ENCODE measurements at regions not wholly inside any gene's neighbourhood (a gene's known extent, or its start where the extent isn't known, plus 50 kb on each side); places are given as distances from the start of the nearest gene placed in this dataset.
"Not testable (repeated sequence)": the region's sequence is repeated elsewhere in the genome, so short reads cannot be mapped to it uniquely, and the experiment has no call there.

GRCh38 chr9:106783121-106783520 is 79.8 kb upstream of the ZNF462 start:
- in situ Hi-C loops (cut with MboI; ENCODE audit: low pct_ligation_motif_present in 1 of 4, low pct_unique_long_range_greater_than_20kb in 1 of 4, low sequenced_read_pairs in 3 of 4) (no loop called here), intact Hi-C loops (cut with DNase I; ENCODE audit: low total_unique reads) (loop anchor here (10.0 kb wide), 1 partner anchor 1328 kb away; no protein-coding TSS in a partner anchor)
- no peak for DNase-seq
- Histone ChIP-seq H3K27ac (no peak overlapping the region), H3K4me1 (no peaks in the 10 kb centered on the region), H3K9me3 (no peaks in the 10 kb centered on the region), H3K27me3 (no peaks in the 10 kb centered on the region), H3K4me3 (no peak overlapping the region), H3K36me3 (no peaks in the 10 kb centered on the region)
- TF ChIP-seq POLR2AphosphoS5 (IDR thresholded peaks at IDR 0.05) (no peak), POLR2A (IDR thresholded peaks at IDR 0.05) (no peak), EP300 (IDR thresholded peaks at IDR 0.05; ENCODE audit: low read depth) (no peak)
- TF ChIP-seq, protein P1, sequence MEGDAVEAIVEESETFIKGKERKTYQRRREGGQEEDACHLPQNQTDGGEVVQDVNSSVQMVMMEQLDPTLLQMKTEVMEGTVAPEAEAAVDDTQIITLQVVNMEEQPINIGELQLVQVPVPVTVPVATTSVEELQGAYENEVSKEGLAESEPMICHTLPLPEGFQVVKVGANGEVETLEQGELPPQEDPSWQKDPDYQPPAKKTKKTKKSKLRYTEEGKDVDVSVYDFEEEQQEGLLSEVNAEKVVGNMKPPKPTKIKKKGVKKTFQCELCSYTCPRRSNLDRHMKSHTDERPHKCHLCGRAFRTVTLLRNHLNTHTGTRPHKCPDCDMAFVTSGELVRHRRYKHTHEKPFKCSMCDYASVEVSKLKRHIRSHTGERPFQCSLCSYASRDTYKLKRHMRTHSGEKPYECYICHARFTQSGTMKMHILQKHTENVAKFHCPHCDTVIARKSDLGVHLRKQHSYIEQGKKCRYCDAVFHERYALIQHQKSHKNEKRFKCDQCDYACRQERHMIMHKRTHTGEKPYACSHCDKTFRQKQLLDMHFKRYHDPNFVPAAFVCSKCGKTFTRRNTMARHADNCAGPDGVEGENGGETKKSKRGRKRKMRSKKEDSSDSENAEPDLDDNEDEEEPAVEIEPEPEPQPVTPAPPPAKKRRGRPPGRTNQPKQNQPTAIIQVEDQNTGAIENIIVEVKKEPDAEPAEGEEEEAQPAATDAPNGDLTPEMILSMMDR (IDR thresholded peaks at IDR 0.05): no peak
- WGBS, 2 donors (ENCODE audit: low coverage in 1 of 2): 89% methylated on average over 1 of the region's 1 CpG

DNA sequence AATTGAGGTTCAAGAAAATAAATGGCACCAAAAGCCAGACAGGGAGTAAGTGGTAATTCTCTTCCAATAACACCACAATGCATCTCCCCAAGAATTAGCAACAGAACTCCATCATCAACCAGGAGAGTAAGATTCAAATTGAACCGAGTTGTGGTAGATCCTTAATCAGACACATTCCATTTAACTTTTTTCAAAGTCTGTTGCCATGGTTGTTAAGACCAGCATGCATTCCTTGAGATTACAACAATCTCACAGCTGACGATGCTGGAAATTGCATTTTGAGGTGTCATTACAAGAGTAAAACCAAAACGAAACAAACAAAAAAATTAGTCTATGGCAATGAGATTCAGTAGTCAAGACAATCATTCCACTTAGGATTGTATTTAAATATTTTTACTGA is 78.9 kb upstream of the ZNF462 start:
- in situ Hi-C loops (cut with MboI; ENCODE audit: low pct_ligation_motif_present in 1 of 4, low pct_unique_long_range_greater_than_20kb in 1 of 4, low sequenced_read_pairs in 3 of 4) (no loop called here), intact Hi-C loops (cut with DNase I; ENCODE audit: low total_unique reads) (loop anchor here (10.0 kb wide), 1 partner anchor 1329 kb away; no protein-coding TSS in a partner anchor)
- no peak for DNase-seq
- TF ChIP-seq, protein P1 (IDR thresholded peaks at IDR 0.05): no peak
- TF ChIP-seq EP300 (IDR thresholded peaks at IDR 0.05; ENCODE audit: low read depth) (no peak), POLR2A (IDR thresholded peaks at IDR 0.05) (no peak), POLR2AphosphoS5 (IDR thresholded peaks at IDR 0.05) (no peak)
- H3K4me3 ChIP-seq: no peak overlapping the region
- no peak overlapping the region for H3K27ac ChIP-seq
- H3K4me1 ChIP-seq: no peaks in the 10 kb centered on the region
- H3K36me3 ChIP-seq: no peaks in the 10 kb centered on the region
- H3K9me3 ChIP-seq: no peaks in the 10 kb centered on the region
- no peaks in the 10 kb centered on the region for H3K27me3 ChIP-seq
- 75 to 78% methylated on average over 3 of the region's 3 CpGs for WGBS, 2 donors (ENCODE audit: low coverage in 1 of 2)

- H3K27ac ChIP-seq: no peak overlapping the region
- TF ChIP-seq POLR2A (IDR thresholded peaks at IDR 0.05): no peak
- in situ Hi-C loops (cut with MboI; ENCODE audit: low pct_ligation_motif_present in 1 of 4, low pct_unique_long_range_greater_than_20kb in 1 of 4, low sequenced_read_pairs in 3 of 4): no loop called here
- H3K36me3 ChIP-seq: no peaks in the 10 kb centered on the region
- H3K27me3 ChIP-seq: no peaks in the 10 kb centered on the region
- no peak for DNase-seq
- WGBS, 2 donors (ENCODE audit: low coverage in 1 of 2): 90 to 91% methylated on average over 3 of the region's 3 CpGs
- H3K9me3 ChIP-seq: no peaks in the 10 kb centered on the region
- H3K4me3 ChIP-seq: no peak overlapping the region
- no peaks in the 10 kb centered on the region for H3K4me1 ChIP-seq
- intact Hi-C loops (cut with DNase I; ENCODE audit: low total_unique reads): loop anchor here (10.0 kb wide), 1 partner anchor 1330 kb away; no protein-coding TSS in a partner anchor
These were observed 77.8 kb upstream of the ZNF462 start for GRCh38 chr9:106785200-106785599.

DNA sequence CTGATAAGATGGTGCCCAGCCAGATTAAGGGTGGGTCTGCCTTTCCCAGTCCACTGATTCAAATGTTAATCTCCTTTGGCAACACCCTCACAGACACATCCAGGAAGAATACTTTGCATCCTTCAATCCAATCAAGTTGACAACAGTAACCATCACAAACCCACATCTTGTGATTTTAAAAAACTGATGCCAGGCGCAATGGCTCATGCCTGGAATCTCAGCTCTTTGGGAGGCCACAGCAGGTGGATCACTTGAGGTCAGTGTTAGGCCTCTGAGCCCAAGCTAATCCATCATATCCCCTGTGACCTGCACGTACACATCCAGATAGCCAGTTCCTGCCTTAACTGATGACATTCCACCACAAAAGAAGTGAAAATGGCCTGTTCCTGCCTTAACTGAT is 74.9 kb upstream of the ZNF462 start:
- intact Hi-C loops (cut with DNase I; ENCODE audit: low total_unique reads): loop anchor here (10.0 kb wide), 1 partner anchor 1333 kb away; no protein-coding TSS in a partner anchor

DNA sequence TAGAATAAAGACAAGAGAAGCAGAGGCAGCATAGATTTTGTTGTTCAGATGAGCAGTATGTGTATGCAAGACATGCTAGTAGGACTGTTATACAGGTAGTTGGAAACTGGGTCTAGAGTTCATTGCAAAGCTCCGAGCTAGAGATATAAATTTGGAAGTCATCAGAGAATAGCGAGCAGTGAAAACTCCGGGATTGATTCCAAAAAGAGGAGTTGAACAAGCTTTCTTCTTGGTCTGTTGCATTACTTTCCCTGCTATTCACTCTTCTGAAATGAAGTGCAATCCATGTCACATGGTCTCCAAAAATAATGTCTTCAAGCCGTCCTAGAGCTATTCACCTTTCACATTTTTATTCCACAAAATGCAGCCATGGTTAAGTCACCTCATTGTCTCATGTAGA is 67.9 kb upstream of the ZNF462 start:
- intact Hi-C loops (cut with DNase I; ENCODE audit: low total_unique reads): no loop called here
- Histone ChIP-seq H3K9me3 (no peaks in the 10 kb centered on the region), H3K27me3 (no peaks in the 10 kb centered on the region), H3K4me1 (peaks cover 0 to 39% (median 12%) of the 10 kb centered on the region in 4 donors), H3K27ac (no peak overlapping the region), H3K4me3 (no peak overlapping the region), H3K36me3 (no peaks in the 10 kb centered on the region)
- TF ChIP-seq, protein P1 (IDR thresholded peaks at IDR 0.05): no peak
- TF ChIP-seq POLR2AphosphoS5 (IDR thresholded peaks at IDR 0.05) (no peak), EP300 (IDR thresholded peaks at IDR 0.05; ENCODE audit: low read depth) (no peak), POLR2A (IDR thresholded peaks at IDR 0.05) (no peak)
- 66 to 75% methylated on average over 4 of the region's 4 CpGs for WGBS, 2 donors (ENCODE audit: low coverage in 1 of 2)
- in situ Hi-C loops (cut with MboI; ENCODE audit: low pct_ligation_motif_present in 1 of 4, low pct_unique_long_range_greater_than_20kb in 1 of 4, low sequenced_read_pairs in 3 of 4): no loop called here
- DNase-seq: no peak

More for the DNA sequence above, 74.9 kb upstream of the ZNF462 start:
- DNase-seq; H3K27me3 ChIP-seq; H3K27ac ChIP-seq; H3K36me3 ChIP-seq; H3K4me3 ChIP-seq; in situ Hi-C loops (cut with MboI; ENCODE audit: low pct_ligation_motif_present in 1 of 4, low pct_unique_long_range_greater_than_20kb in 1 of 4, low sequenced_read_pairs in 3 of 4); H3K9me3 ChIP-seq; H3K4me1 ChIP-seq: not testable (repeated sequence)
- WGBS, 2 donors (ENCODE audit: low coverage in 1 of 2): 46% methylated on average over 2 of the region's 2 CpGs; no CpG with 5 or more reads in 1 of the 2 donors
